Kidney (tissue), 13 donors: ENCODE measurements at regions not wholly inside any gene's neighbourhood (a gene's known extent, or its start where the extent isn't known, plus 50 kb on each side); places are given as distances from the start of the nearest gene placed in this dataset.

Experiments
- DNase-seq, 5 donors: peaks; one replicate each; pipeline ENCODE4 v3.0.0-alpha.2; 2013 to 2020
- FAIRE-seq: peaks from 2 replicates; lab custom pipeline; 2012; peaks lifted over from hg19 to GRCh38; lab: Jason Lieb, UNC
- H3K27ac ChIP-seq, 2 donors: one replicate each; pipeline ENCODE4 v1.7.0; 2013; ENCODE audit warnings: low read depth in 2 of 2, low read length in 2 of 2, inconsistent platforms in 1 of 2
- H3K27me3 ChIP-seq: one replicate; pipeline ENCODE4 v1.7.1; 2013; ENCODE audit warnings: low read length, inconsistent platforms; ENCODE audit not compliant: control insufficient read depth, insufficient read depth
- H3K36me3 ChIP-seq, 3 donors: one replicate each; pipeline versions ENCODE4 v1.7.0 to v1.7.1; 2013; ENCODE audit warnings: low read length in 3 of 3, control low read depth in 1 of 3, inconsistent platforms in 1 of 3; ENCODE audit not compliant: insufficient read depth in 3 of 3, control insufficient read depth in 2 of 3
- H3K4me1 ChIP-seq, 3 donors: one replicate each; pipeline versions ENCODE4 v1.7.0 to v1.7.1; 2013; ENCODE audit warnings: low read length in 3 of 3, inconsistent platforms in 1 of 3, low read depth in 1 of 3; ENCODE audit not compliant: control insufficient read depth in 2 of 3, insufficient read depth in 2 of 3
- H3K4me3 ChIP-seq, 3 donors: one replicate each; pipeline versions ENCODE4 v1.7.0 to v1.8.1; 2013; ENCODE audit warnings: low read length in 3 of 3, control low read depth in 1 of 3, inconsistent platforms in 1 of 3
- H3K9ac ChIP-seq, 3 donors: one replicate each; pipeline versions ENCODE4 v1.7.0 to v1.7.1; 2013; ENCODE audit warnings: low read length in 3 of 3, control low read depth in 1 of 3, inconsistent platforms in 1 of 3
- H3K9me3 ChIP-seq, 3 donors: one replicate each; pipeline versions ENCODE4 v1.7.0 to v1.7.1; 2013; ENCODE audit warnings: low read length in 3 of 3, control low read depth in 1 of 3, inconsistent platforms in 1 of 3; ENCODE audit not compliant: control insufficient read depth in 2 of 3, insufficient read depth in 1 of 3
- CTCF ChIP-seq: IDR thresholded peaks from 3 replicates; pipeline ENCODE4 v1.5.1; 2012; ENCODE audit warnings: mild to moderate bottlenecking, moderate library complexity, borderline replicate concordance; ENCODE audit not compliant: insufficient read depth; ENCODE audit errors: extremely low read depth
- intact Hi-C: fragments of 100-400 bp; cut with DNase I; formaldehyde crosslinking; loops from one replicate; pipeline ENCODE4 v1.11.1; 2022
- donor health status: control.
- donor health status: control.
- donor health status: control.
- donor health status: control.
- donor health status: control.
- donor health status: DM: yes; HTN: yes; CAD: no.
- donor health status: Normal renal cell carcinoma (clear cell type).

DNA sequence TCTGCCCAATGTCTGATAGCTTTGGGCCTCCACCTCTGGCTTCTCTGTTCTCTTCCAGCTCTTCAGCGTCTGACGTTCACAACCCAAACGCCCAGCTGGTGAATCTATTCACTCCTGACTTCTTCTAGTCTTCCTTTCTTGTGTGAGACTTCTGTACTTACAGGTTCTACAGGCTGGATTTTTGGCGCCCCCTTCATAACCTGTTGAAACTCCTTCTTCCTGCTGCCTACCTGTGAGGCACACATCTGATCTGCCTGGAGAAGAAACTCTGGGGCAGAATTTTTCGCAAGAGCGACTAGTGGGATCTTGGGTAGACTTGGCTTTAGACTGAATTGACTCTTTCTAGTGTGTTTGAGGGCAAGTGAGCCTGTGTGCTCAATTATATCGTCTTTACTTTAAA is 249.3 kb downstream of the REEP3 start:
- no peak for DNase-seq
- no peaks in the 10 kb centered on the region for H3K9me3 ChIP-seq
- intact Hi-C loops: no loop called here
- no peak overlapping the region for H3K4me3 ChIP-seq
- no peaks in the 10 kb centered on the region for H3K27me3 ChIP-seq
- TF ChIP-seq CTCF: no peak
- H3K9ac ChIP-seq: no peak overlapping the region
- no peak overlapping the region for H3K27ac ChIP-seq
- no peak for FAIRE-seq
- H3K4me1 ChIP-seq: peaks cover 6 to 10% (median 10%) of the 10 kb centered on the region in 3 donors
- H3K36me3 ChIP-seq: no peaks in the 10 kb centered on the region

DNA sequence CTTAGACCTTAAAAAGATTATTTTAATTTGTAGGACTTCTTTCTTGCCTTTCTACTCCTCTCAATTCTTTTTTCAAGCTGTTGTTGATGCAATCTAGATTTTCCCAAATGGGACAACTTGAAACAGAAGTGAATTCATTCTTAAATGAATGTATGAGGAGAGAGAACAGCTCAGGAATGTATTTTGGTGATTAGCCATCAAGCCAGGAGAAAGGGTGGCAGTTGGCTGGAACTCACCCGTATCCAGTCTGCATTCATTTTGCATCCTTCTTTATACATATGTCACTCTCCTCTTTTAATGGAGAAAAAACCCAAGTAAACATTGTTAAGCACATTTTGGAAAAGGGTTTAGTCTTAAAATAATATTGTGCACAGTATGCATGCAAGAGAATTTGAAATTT is 251.3 kb downstream of the REEP3 start:
- FAIRE-seq (no peak), DNase-seq (no peak)
- intact Hi-C loops: no loop called here
- TF ChIP-seq CTCF: no peak
- H3K27ac ChIP-seq: no peak overlapping the region
- no peak overlapping the region for H3K4me3 ChIP-seq
- H3K27me3 ChIP-seq: no peaks in the 10 kb centered on the region
- H3K4me1 ChIP-seq: peaks cover 0 to 2% (median 0%) of the 10 kb centered on the region in 3 donors
- H3K9me3 ChIP-seq: no peaks in the 10 kb centered on the region
- no peaks in the 10 kb centered on the region for H3K36me3 ChIP-seq
- H3K9ac ChIP-seq: no peak overlapping the region

DNA sequence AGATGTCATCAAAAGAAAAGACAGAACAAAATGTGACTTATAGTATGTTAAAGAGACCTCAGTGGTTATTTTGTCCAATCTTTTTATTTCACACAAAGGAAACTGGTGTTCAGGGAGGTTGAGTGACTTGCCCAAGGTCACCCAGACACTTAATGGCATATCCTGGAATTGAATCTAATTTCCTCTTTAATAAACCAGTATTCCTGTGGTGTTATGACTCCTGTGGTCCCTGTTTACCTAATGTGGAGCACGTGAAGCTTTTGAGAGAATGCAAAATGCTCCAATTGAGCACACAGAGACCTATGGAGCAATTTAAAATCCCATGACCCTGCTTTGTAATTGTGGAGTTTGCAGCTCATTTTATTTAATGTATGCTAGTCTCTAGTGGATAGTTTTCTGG is 251.9 kb downstream of the REEP3 start:
- FAIRE-seq: no peak
- intact Hi-C loops: no loop called here
- Histone ChIP-seq H3K4me1 (peaks cover 0 to 2% (median 0%) of the 10 kb centered on the region in 3 donors), H3K27me3 (no peaks in the 10 kb centered on the region), H3K27ac (no peak overlapping the region), H3K4me3 (no peak overlapping the region), H3K9ac (no peak overlapping the region), H3K9me3 (no peaks in the 10 kb centered on the region), H3K36me3 (no peaks in the 10 kb centered on the region)
- TF ChIP-seq CTCF: no peak
- DNase-seq: no peak

GRCh38 chr10:63773962-63774361 is 252.8 kb downstream of the REEP3 start:
- intact Hi-C loops: no loop called here
- Histone ChIP-seq H3K27ac (no peak overlapping the region), H3K36me3 (no peaks in the 10 kb centered on the region), H3K9me3 (no peaks in the 10 kb centered on the region), H3K27me3 (no peaks in the 10 kb centered on the region), H3K4me1 (peaks cover 0 to 2% (median 0%) of the 10 kb centered on the region in 3 donors), H3K4me3 (no peak overlapping the region), H3K9ac (no peak overlapping the region)
- FAIRE-seq (peak; percentile 25), DNase-seq (no peak)
- no peak for TF ChIP-seq CTCF
